OCI-LY3 (cell line): ENCODE measurements at regions not wholly inside any gene's neighbourhood (a gene's known extent, or its start where the extent isn't known, plus 50 kb on each side); places are given as distances from the start of the nearest gene placed in this dataset.

ENCODE experiments used
- H2AFZ ChIP-seq: fragments of 200-600, 300-600 bp; shearing (Covaris generic); 2 replicates; pipeline ENCODE4 v1.6.0; 2014; ENCODE audit warnings: antibody characterized with exemption, low read depth, low read length
- H3K27ac ChIP-seq: fragments of 200-600, 300-600 bp; sonication (generic); 2 replicates; pipeline ENCODE4 v1.5.1; 2014; ENCODE audit warnings: mild to moderate bottlenecking, low read length, moderate library complexity, mixed read lengths
- H3K27me3 ChIP-seq: fragments of 200-600, 300-600 bp; sonication (generic); 2 replicates; pipeline ENCODE4 v1.6.1; 2014; ENCODE audit warnings: low read depth, low read length, mixed read lengths
- H3K36me3 ChIP-seq: fragments of 200-600, 300-600 bp; sonication (generic); replicated peaks from 2 replicates; pipeline ENCODE3; 2014; ENCODE audit warnings: low read depth, low read length, mixed read lengths
- H3K4me1 ChIP-seq: fragments of 300-600, 200-600 bp; sonication (generic); 2 replicates; pipeline ENCODE4 v1.6.1; 2014; ENCODE audit warnings: low read length, mixed read lengths
- H3K4me2 ChIP-seq: fragments of 200-600, 300-600 bp; sonication (generic); 2 replicates; pipeline ENCODE4 v1.6.1; 2014; ENCODE audit warnings: low read length, mixed read lengths
- H3K4me3 ChIP-seq: fragments of 300-600, 200-600 bp; sonication (generic); 2 replicates; pipeline ENCODE4 v1.5.1; 2014; ENCODE audit warnings: antibody characterized with exemption, mild to moderate bottlenecking, low read length, moderate library complexity
- H3K79me2 ChIP-seq: fragments of 300-600, 200-600 bp; shearing (Covaris generic); 2 replicates; pipeline ENCODE4 v1.6.1; 2014; ENCODE audit warnings: mild to moderate bottlenecking, low read length, mixed read lengths
- H3K9ac ChIP-seq: fragments of 300-600, 200-600 bp; shearing (Covaris generic); 2 replicates; pipeline ENCODE4 v1.6.0; 2014; ENCODE audit warnings: mild to moderate bottlenecking, low read length, moderate library complexity
- H3K9me3 ChIP-seq: fragments of 200-600, 300-600 bp; shearing (Covaris generic); 2 replicates; pipeline ENCODE4 v1.6.1; 2014; ENCODE audit warnings: low read length, mixed read lengths; ENCODE audit not compliant: insufficient read depth
- H4K20me1 ChIP-seq: fragments of 200-600, 300-600 bp; sonication (generic); 2 replicates; pipeline ENCODE4 v1.6.1; 2016; ENCODE audit warnings: low read length, mixed read lengths; ENCODE audit not compliant: insufficient read depth
- CTCF ChIP-seq: fragments of 200-600, 300-600 bp; sonication (generic); IDR thresholded peaks from 2 replicates; pipeline ENCODE4 v1.5.1; 2014; ENCODE audit warnings: antibody characterized with exemption, low read length, low read depth
- EZH2phosphoT487 ChIP-seq: fragments of 200-600 bp; shearing (Covaris generic); IDR thresholded peaks from 2 replicates; pipeline ENCODE4 v1.6.1; 2018; ENCODE audit warnings: antibody characterized with exemption, mixed run types, low read depth

- Histone ChIP-seq H3K36me3 (no peaks in the 10 kb centered on the region), H2AFZ (no peak overlapping the region), H3K4me1 (peaks cover 30% of the 10 kb centered on the region), H3K4me3 (no peak overlapping the region), H3K27ac (no peak overlapping the region), H3K9ac (no peak overlapping the region), H3K79me2 (no peaks in the 10 kb centered on the region), H3K4me2 (no peak overlapping the region), H4K20me1 (no peaks in the 10 kb centered on the region), H3K9me3 (no peaks in the 10 kb centered on the region), H3K27me3 (no peaks in the 10 kb centered on the region)
- TF ChIP-seq CTCF, result no peak
- no peak for TF ChIP-seq EZH2phosphoT487
Observed at GRCh38 chr20:47451602-47451904, 50.1 kb upstream of the NCOA3 start.
